ENCODE measurements at regions not wholly inside any gene's neighbourhood (a gene's known extent, or its start where the extent isn't known, plus 50 kb on each side); places are given as distances from the start of the nearest gene placed in this dataset.

DNA sequence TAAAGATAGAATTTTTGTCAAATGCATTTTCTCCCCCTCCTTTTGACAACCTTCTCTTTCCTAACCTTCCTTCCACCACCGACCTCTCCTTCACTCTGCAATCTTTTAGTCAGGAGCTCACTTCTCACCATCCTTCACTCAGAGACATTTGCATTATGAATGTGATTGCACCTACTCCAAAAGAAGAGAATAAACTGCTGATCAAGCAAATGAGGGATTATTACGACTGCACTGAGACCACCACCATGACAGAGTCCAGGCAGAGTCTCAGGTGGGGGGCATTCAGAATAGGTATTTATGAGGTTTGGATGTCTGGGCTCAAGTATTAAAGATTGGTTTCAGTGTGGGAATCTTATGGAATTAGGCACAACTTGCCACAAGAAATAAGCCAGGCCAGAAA, 483.9 kb downstream of the PTH2R start:
- TF ChIP-seq, protein P1, sequence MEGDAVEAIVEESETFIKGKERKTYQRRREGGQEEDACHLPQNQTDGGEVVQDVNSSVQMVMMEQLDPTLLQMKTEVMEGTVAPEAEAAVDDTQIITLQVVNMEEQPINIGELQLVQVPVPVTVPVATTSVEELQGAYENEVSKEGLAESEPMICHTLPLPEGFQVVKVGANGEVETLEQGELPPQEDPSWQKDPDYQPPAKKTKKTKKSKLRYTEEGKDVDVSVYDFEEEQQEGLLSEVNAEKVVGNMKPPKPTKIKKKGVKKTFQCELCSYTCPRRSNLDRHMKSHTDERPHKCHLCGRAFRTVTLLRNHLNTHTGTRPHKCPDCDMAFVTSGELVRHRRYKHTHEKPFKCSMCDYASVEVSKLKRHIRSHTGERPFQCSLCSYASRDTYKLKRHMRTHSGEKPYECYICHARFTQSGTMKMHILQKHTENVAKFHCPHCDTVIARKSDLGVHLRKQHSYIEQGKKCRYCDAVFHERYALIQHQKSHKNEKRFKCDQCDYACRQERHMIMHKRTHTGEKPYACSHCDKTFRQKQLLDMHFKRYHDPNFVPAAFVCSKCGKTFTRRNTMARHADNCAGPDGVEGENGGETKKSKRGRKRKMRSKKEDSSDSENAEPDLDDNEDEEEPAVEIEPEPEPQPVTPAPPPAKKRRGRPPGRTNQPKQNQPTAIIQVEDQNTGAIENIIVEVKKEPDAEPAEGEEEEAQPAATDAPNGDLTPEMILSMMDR (conservative IDR thresholded peaks at IDR 0.05) = no peak
- TF ChIP-seq EZH2 (IDR thresholded peaks at IDR 0.05; ENCODE audit: low read depth) = no peak
